ENCODE measurements at regions not wholly inside any gene's neighbourhood (a gene's known extent, or its start where the extent isn't known, plus 50 kb on each side); places are given as distances from the start of the nearest gene placed in this dataset.

DNA sequence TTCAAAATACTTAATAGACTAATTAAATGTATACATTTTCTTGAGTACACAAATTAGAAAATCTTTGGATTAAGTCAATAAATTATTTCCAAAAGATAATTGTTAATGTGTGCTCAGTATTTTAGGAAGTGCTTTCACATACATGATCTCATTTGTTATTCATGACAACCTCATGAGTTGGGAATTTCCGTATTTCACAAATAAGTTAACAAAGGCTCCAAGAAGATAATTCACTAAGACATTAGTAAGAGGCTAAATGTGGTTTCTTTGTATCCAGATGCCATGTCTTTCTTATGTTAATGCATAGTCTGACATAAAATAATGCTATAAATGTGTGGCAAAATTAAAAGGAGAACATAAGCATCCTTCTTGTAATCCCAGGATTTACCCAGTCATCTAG lies 79.5 kb upstream of the TCF21 start:
- no peak overlapping the region for H3K9ac ChIP-seq (replicated peaks; ENCODE audit: extremely low read depth, insufficient read depth, low read length)
- TF ChIP-seq FOS (IDR thresholded peaks at IDR 0.05; ENCODE audit: borderline replicate concordance, insufficient read depth, low read length): no peak
- no peak for TF ChIP-seq POLR2A (IDR thresholded peaks at IDR 0.05; ENCODE audit: low read depth, low read length)
- TF ChIP-seq, protein P1, sequence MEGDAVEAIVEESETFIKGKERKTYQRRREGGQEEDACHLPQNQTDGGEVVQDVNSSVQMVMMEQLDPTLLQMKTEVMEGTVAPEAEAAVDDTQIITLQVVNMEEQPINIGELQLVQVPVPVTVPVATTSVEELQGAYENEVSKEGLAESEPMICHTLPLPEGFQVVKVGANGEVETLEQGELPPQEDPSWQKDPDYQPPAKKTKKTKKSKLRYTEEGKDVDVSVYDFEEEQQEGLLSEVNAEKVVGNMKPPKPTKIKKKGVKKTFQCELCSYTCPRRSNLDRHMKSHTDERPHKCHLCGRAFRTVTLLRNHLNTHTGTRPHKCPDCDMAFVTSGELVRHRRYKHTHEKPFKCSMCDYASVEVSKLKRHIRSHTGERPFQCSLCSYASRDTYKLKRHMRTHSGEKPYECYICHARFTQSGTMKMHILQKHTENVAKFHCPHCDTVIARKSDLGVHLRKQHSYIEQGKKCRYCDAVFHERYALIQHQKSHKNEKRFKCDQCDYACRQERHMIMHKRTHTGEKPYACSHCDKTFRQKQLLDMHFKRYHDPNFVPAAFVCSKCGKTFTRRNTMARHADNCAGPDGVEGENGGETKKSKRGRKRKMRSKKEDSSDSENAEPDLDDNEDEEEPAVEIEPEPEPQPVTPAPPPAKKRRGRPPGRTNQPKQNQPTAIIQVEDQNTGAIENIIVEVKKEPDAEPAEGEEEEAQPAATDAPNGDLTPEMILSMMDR (IDR thresholded peaks at IDR 0.05; ENCODE audit: extremely low read depth in 1 of 2, insufficient read depth in 1 of 2, low read depth in 1 of 2, low read length in 2 of 2): no peak
- no peak for TF ChIP-seq JUN (IDR thresholded peaks at IDR 0.05; ENCODE audit: borderline replicate concordance, insufficient read depth, insufficient read length, low read depth)
- no peak for TF ChIP-seq MYC (IDR thresholded peaks at IDR 0.05; ENCODE audit: low read depth, low read length)
- no peak for TF ChIP-seq GATA2 (IDR thresholded peaks at IDR 0.05; ENCODE audit: insufficient read depth, insufficient read length, low read depth, low read length)
- TF ChIP-seq EZH2 (IDR thresholded peaks at IDR 0.05; ENCODE audit: borderline replicate concordance, low read depth, low read length, severe bottlenecking): no peak
- no peak for TF ChIP-seq POLR2AphosphoS5 (IDR thresholded peaks at IDR 0.05; ENCODE audit: insufficient read depth, low read depth, low read length)
- TF ChIP-seq, protein P2, sequence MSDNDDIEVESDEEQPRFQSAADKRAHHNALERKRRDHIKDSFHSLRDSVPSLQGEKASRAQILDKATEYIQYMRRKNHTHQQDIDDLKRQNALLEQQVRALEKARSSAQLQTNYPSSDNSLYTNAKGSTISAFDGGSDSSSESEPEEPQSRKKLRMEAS (IDR thresholded peaks at IDR 0.05; ENCODE audit: insufficient read depth, insufficient read length): no peak
- no peak overlapping the region for H2AFZ ChIP-seq (ENCODE audit: low read depth, low read length)
- H3K79me2 ChIP-seq (ENCODE audit: control insufficient read depth, insufficient read depth, low read length): no peaks in the 10 kb centered on the region
- BruUV-seq (replicated peaks): no TSS peak
- no peaks in the 10 kb centered on the region for H3K27me3 ChIP-seq (ENCODE audit: control insufficient read depth in 2 of 2, insufficient read depth in 2 of 2, low read length in 2 of 2)
- no peak for FAIRE-seq
- intact Hi-C loops (cut with micrococcal nuclease): no loop called here
- H4K20me1 ChIP-seq (replicated peaks; ENCODE audit: control insufficient read depth, extremely low read depth, insufficient read depth, low read length): no peaks in the 10 kb centered on the region
- no peaks in the 10 kb centered on the region for H3K9me3 ChIP-seq (replicated peaks; ENCODE audit: control insufficient read depth, insufficient read depth, low read length)
- CTCF ChIA-PET: interaction anchor here (1.4 to 2.1 kb wide), 2 partner anchors 8 to 28 kb away, joined by 4 to 11 read pairs; no protein-coding TSS in a partner anchor
- H3K4me2 ChIP-seq (ENCODE audit: insufficient read depth, low read length): no peak overlapping the region
- H3K9me1 ChIP-seq (replicated peaks; ENCODE audit: control insufficient read depth, extremely low read depth, insufficient read depth, low read length): no peaks in the 10 kb centered on the region
- no peaks in the 10 kb centered on the region for H3K36me3 ChIP-seq (ENCODE audit: control insufficient read depth in 2 of 2, extremely low read depth in 1 of 2, insufficient read depth in 2 of 2, low read length in 2 of 2)
- no peaks in the 10 kb centered on the region for H3K4me1 ChIP-seq (ENCODE audit: control insufficient read depth, extremely low read depth, insufficient read depth, low read length)
- no peak overlapping the region for H3K4me3 ChIP-seq (replicated peaks in 1 of 3; ENCODE audit: insufficient read depth in 1 of 3, low read depth in 1 of 3, low read length in 3 of 3)
- POLR2A ChIA-PET: no interaction called here
- dilution Hi-C loops (cut with MboI; ENCODE audit: extremely low pct_ligation_motif_present, low sequenced_read_pairs): no loop called here
- DNase-seq (ENCODE audit: low read depth, low spot score): no peak
- H3K27ac ChIP-seq (ENCODE audit: insufficient read depth, low read depth, low read length): no peak overlapping the region
